ENCODE measurements at regions not wholly inside any gene's neighbourhood (a gene's known extent, or its start where the extent isn't known, plus 50 kb on each side); places are given as distances from the start of the nearest gene placed in this dataset.

DNA sequence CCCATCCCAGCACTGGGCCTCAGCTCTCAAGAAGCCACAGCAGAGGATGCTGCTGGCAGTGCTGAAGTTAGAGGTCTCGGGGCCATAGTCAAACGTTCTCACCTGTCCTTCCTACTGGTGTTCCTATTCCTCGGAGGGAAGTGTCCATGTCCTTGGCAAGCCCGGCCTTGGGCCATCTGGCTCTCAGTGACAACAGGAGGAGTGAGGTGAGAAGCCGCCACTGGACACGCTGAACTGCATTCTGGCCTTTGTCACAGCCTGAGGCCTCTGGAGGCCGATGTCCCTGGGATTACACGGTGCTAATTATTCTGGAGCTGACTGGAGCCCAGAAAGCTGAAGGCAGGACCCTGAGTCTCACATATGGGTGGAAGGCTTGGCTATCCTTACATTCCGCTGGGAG, 92.5 kb downstream of the OLFM1 start:
- no peak overlapping the region for H3K4me2 ChIP-seq (ENCODE audit: insufficient read depth, low read length)
- no peaks in the 10 kb centered on the region for H3K79me2 ChIP-seq (ENCODE audit: control insufficient read depth, insufficient read depth, low read length)
- FAIRE-seq (no peak), DNase-seq (ENCODE audit: extremely low read depth in 1 of 4, low spot score in 3 of 4) (no peak), ATAC-seq (no peak)
- no peak overlapping the region for H2AFZ ChIP-seq (ENCODE audit: low read depth, low read length)
- H3K4me1 ChIP-seq (replicated peaks in 1 of 2; ENCODE audit: control insufficient read depth in 2 of 2, insufficient read depth in 2 of 2, low read length in 2 of 2) = peaks cover 0 to 2% of the 10 kb centered on the region in 2 experiments; a peak in 1 of 5 replicates
- H3K9ac ChIP-seq (ENCODE audit: insufficient read depth in 1 of 2, low read depth in 2 of 2, low read length in 2 of 2) = no peak overlapping the region
- H3K4me3 ChIP-seq = no peak overlapping the region
- no peaks in the 10 kb centered on the region for H3K9me3 ChIP-seq (replicated peaks; ENCODE audit: control insufficient read depth, insufficient read depth, low read depth, low read length)
- WGBS (ENCODE audit: insufficient coverage, low coverage, missing lambda C conversion rate) = 2% methylated on average over 8 of the region's 9 CpGs
- in situ Hi-C loops (cut with MboI) (no loop called here), intact Hi-C loops (cut with micrococcal nuclease) (no loop called here)
- POLR2A ChIA-PET = interaction anchor here (1.2 kb wide), 1 partner anchor 19 kb away, joined by 3 read pairs; no protein-coding TSS in a partner anchor
- CTCF ChIA-PET (ENCODE audit: low intra/inter-chr PET ratio) = no interaction called here
- H4K20me1 ChIP-seq (replicated peaks; ENCODE audit: control insufficient read depth, insufficient read depth, low read length) = peaks cover 8% of the 10 kb centered on the region; the same call in 1 of the 2 replicates
- no peak overlapping the region for H3K27ac ChIP-seq (ENCODE audit: extremely low read depth, low read depth, low read length)
- peaks cover 12 to 63% of the 10 kb centered on the region in 2 experiments; a peak in 3 of 5 replicates for H3K27me3 ChIP-seq (ENCODE audit: control insufficient read depth in 2 of 2, insufficient read depth in 2 of 2, low read length in 2 of 2)
- H3K36me3 ChIP-seq (ENCODE audit: control insufficient read depth, insufficient read depth, low read length) = no peaks in the 10 kb centered on the region
- peaks cover 2% of the 10 kb centered on the region for H3K9me1 ChIP-seq (ENCODE audit: control insufficient read depth, insufficient read depth, low read length)
- BruUV-seq (replicated peaks) = no TSS peak
- TF ChIP-seq, protein P1, sequence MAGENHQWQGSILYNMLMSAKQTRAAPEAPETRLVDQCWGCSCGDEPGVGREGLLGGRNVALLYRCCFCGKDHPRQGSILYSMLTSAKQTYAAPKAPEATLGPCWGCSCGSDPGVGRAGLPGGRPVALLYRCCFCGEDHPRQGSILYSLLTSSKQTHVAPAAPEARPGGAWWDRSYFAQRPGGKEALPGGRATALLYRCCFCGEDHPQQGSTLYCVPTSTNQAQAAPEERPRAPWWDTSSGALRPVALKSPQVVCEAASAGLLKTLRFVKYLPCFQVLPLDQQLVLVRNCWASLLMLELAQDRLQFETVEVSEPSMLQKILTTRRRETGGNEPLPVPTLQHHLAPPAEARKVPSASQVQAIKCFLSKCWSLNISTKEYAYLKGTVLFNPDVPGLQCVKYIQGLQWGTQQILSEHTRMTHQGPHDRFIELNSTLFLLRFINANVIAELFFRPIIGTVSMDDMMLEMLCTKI (IDR thresholded peaks at IDR 0.05; ENCODE audit: partially characterized antibody) = no peak
- no peak for TF ChIP-seq HDAC8 (tag; IDR thresholded peaks at IDR 0.05)
- TF ChIP-seq ZNF436 (CRISPR knock-in tag; IDR thresholded peaks at IDR 0.05) = no peak
- TF ChIP-seq, protein P2, sequence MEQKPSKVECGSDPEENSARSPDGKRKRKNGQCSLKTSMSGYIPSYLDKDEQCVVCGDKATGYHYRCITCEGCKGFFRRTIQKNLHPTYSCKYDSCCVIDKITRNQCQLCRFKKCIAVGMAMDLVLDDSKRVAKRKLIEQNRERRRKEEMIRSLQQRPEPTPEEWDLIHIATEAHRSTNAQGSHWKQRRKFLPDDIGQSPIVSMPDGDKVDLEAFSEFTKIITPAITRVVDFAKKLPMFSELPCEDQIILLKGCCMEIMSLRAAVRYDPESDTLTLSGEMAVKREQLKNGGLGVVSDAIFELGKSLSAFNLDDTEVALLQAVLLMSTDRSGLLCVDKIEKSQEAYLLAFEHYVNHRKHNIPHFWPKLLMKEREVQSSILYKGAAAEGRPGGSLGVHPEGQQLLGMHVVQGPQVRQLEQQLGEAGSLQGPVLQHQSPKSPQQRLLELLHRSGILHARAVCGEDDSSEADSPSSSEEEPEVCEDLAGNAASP (IDR thresholded peaks at IDR 0.05) = no peak
- TF ChIP-seq ZNF445 (CRISPR knock-in tag; IDR thresholded peaks at IDR 0.05; ENCODE audit: low read depth) = no peak
- TF ChIP-seq ZNF133 (CRISPR knock-in tag; IDR thresholded peaks at IDR 0.05) = no peak
- TF ChIP-seq, protein P3, sequence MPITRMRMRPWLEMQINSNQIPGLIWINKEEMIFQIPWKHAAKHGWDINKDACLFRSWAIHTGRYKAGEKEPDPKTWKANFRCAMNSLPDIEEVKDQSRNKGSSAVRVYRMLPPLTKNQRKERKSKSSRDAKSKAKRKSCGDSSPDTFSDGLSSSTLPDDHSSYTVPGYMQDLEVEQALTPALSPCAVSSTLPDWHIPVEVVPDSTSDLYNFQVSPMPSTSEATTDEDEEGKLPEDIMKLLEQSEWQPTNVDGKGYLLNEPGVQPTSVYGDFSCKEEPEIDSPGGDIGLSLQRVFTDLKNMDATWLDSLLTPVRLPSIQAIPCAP (CRISPR knock-in tag; IDR thresholded peaks at IDR 0.05; ENCODE audit: borderline replicate concordance) = no peak
- no peak for TF ChIP-seq MIER1 (IDR thresholded peaks at IDR 0.05; ENCODE audit: low read depth)
- TF ChIP-seq RHOXF2B (CRISPR knock-in tag; conservative IDR thresholded peaks at IDR 0.05) = no peak
- TF ChIP-seq, protein P4, sequence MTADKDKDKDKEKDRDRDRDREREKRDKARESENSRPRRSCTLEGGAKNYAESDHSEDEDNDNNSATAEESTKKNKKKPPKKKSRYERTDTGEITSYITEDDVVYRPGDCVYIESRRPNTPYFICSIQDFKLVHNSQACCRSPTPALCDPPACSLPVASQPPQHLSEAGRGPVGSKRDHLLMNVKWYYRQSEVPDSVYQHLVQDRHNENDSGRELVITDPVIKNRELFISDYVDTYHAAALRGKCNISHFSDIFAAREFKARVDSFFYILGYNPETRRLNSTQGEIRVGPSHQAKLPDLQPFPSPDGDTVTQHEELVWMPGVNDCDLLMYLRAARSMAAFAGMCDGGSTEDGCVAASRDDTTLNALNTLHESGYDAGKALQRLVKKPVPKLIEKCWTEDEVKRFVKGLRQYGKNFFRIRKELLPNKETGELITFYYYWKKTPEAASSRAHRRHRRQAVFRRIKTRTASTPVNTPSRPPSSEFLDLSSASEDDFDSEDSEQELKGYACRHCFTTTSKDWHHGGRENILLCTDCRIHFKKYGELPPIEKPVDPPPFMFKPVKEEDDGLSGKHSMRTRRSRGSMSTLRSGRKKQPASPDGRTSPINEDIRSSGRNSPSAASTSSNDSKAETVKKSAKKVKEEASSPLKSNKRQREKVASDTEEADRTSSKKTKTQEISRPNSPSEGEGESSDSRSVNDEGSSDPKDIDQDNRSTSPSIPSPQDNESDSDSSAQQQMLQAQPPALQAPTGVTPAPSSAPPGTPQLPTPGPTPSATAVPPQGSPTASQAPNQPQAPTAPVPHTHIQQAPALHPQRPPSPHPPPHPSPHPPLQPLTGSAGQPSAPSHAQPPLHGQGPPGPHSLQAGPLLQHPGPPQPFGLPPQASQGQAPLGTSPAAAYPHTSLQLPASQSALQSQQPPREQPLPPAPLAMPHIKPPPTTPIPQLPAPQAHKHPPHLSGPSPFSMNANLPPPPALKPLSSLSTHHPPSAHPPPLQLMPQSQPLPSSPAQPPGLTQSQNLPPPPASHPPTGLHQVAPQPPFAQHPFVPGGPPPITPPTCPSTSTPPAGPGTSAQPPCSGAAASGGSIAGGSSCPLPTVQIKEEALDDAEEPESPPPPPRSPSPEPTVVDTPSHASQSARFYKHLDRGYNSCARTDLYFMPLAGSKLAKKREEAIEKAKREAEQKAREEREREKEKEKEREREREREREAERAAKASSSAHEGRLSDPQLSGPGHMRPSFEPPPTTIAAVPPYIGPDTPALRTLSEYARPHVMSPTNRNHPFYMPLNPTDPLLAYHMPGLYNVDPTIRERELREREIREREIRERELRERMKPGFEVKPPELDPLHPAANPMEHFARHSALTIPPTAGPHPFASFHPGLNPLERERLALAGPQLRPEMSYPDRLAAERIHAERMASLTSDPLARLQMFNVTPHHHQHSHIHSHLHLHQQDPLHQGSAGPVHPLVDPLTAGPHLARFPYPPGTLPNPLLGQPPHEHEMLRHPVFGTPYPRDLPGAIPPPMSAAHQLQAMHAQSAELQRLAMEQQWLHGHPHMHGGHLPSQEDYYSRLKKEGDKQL (CRISPR knock-in tag; IDR thresholded peaks at IDR 0.05; ENCODE audit: borderline replicate concordance) = no peak
- no peak for TF ChIP-seq XRCC3 (IDR thresholded peaks at IDR 0.05)
- TF ChIP-seq, protein P5, sequence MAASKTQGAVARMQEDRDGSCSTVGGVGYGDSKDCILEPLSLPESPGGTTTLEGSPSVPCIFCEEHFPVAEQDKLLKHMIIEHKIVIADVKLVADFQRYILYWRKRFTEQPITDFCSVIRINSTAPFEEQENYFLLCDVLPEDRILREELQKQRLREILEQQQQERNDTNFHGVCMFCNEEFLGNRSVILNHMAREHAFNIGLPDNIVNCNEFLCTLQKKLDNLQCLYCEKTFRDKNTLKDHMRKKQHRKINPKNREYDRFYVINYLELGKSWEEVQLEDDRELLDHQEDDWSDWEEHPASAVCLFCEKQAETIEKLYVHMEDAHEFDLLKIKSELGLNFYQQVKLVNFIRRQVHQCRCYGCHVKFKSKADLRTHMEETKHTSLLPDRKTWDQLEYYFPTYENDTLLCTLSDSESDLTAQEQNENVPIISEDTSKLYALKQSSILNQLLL (CRISPR knock-in tag; IDR thresholded peaks at IDR 0.05; ENCODE audit: borderline replicate concordance) = no peak

Data from K562 (cell line).